ENCODE measurements at regions not wholly inside any gene's neighbourhood (a gene's known extent, or its start where the extent isn't known, plus 50 kb on each side); places are given as distances from the start of the nearest gene placed in this dataset.

DNA sequence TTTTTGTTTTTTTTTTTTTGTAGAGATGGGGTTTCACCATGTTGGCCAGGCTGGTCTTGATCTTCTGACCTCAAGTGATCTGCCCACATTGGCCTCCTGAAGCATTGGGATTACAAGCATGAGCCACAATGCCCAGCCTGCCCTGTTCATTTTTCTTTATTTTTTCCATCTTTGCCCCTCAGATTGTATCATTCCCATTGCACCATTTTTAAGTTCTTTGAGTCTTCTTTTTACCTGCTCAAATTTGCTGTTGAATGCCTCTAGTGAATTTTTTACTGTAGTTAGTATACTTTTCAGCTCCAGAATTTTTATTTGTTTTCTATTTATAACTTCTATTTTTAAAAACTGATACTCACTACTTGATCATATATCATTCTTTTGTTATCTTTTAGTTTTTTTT, 101.4 kb upstream of the SLC4A10 start:
- DNase-seq (ENCODE audit: low read depth), result no peak
- TF ChIP-seq, protein P1, sequence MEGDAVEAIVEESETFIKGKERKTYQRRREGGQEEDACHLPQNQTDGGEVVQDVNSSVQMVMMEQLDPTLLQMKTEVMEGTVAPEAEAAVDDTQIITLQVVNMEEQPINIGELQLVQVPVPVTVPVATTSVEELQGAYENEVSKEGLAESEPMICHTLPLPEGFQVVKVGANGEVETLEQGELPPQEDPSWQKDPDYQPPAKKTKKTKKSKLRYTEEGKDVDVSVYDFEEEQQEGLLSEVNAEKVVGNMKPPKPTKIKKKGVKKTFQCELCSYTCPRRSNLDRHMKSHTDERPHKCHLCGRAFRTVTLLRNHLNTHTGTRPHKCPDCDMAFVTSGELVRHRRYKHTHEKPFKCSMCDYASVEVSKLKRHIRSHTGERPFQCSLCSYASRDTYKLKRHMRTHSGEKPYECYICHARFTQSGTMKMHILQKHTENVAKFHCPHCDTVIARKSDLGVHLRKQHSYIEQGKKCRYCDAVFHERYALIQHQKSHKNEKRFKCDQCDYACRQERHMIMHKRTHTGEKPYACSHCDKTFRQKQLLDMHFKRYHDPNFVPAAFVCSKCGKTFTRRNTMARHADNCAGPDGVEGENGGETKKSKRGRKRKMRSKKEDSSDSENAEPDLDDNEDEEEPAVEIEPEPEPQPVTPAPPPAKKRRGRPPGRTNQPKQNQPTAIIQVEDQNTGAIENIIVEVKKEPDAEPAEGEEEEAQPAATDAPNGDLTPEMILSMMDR (conservative IDR thresholded peaks at IDR 0.05; ENCODE audit: low read depth, low read length), result no peak
- H3K4me3 ChIP-seq (ENCODE audit: low read depth, low read length), result no peak overlapping the region

DNA sequence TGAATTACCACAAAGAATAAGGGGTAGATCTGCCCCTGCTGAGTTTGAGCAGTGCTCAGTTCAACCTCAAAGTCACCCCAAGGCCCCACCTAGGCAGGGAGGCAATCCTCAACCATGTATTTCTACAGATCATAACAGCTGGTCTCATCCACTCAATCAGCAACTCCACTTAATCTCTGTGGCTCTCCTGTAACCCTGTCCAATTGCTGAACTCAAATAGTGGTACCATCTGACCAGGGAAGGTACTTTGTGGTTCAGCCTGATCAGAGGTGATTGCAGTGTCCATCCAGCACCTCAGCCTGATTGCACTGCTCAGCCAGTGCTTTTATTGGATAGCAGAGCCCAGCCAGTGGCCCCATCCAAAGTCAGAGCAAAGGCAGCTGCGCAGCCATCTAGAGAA, 91.0 kb upstream of the SLC4A10 start:
- TF ChIP-seq, protein P1 (conservative IDR thresholded peaks at IDR 0.05; ENCODE audit: low read depth, low read length), result no peak
- no peak overlapping the region for H3K4me3 ChIP-seq (ENCODE audit: low read depth, low read length)
- DNase-seq (ENCODE audit: low read depth), result no peak

DNA sequence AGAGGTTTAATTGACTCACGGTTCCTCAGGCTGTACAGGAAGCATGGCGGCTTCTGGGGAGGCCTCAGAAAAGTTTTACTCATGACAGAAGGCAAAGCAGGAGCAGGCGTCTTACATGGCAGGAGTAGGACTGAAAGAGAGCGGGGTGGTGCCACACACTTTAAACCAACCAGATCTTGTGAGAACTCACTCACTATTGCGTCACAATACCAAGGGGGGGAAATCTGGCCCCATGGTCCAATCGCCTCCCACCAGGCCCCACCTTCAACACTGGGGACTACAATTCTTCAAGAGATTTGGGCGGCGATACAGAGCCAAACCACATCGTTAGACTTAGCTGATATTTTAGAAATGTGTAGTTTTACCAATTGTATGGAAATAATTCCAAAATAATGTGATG, 77.6 kb upstream of the SLC4A10 start:
- no peak for DNase-seq (ENCODE audit: low read depth)
- no peak overlapping the region for H3K4me3 ChIP-seq (ENCODE audit: low read depth, low read length)
- TF ChIP-seq, protein P1 (conservative IDR thresholded peaks at IDR 0.05; ENCODE audit: low read depth, low read length), result no peak

DNA sequence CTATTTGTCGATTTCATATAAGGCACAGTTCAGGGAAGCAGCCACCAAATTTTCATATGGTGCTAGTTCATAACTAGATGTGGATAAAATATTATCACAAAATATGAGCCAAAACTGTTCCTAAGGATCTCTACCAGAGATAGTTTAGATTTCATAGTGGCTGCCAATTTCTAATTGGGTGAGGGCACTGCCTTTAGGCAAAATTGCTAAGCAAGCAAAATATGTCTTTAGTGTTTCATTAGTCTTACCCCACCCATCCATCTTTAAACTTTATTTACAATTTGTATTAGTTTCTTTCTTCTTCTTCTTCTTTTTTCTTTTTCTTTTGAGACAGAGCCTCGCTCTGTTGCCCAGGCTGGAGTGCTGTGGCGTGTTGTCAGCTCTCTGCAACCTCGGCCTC, 77.1 kb upstream of the SLC4A10 start:
- no peak for DNase-seq (ENCODE audit: low read depth)
- H3K4me3 ChIP-seq (ENCODE audit: low read depth, low read length), result no peak overlapping the region
- TF ChIP-seq, protein P1 (conservative IDR thresholded peaks at IDR 0.05; ENCODE audit: low read depth, low read length), result no peak

DNA sequence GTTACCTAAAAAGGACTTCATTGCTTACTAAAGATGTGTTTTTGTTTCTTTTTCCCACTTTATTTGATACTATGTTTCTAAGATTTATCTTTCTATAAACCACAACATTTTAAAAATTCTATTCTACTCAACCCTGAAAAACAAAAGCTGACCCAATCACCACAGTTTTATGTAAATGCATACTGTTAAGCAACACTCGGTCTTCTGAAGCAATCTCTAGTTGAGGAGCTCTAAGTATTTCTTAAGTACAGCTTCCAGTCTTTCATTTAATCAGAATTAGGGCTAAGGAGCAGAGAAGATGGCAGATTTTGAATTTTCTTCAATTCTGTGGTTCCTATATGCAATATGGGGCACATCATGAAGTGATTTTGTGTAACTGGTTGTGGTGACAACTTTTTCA, 72.2 kb upstream of the SLC4A10 start:
- DNase-seq (ENCODE audit: low read depth), result no peak
- no peak overlapping the region for H3K4me3 ChIP-seq (ENCODE audit: low read depth, low read length)
- TF ChIP-seq, protein P1 (conservative IDR thresholded peaks at IDR 0.05; ENCODE audit: low read depth, low read length), result no peak

DNA sequence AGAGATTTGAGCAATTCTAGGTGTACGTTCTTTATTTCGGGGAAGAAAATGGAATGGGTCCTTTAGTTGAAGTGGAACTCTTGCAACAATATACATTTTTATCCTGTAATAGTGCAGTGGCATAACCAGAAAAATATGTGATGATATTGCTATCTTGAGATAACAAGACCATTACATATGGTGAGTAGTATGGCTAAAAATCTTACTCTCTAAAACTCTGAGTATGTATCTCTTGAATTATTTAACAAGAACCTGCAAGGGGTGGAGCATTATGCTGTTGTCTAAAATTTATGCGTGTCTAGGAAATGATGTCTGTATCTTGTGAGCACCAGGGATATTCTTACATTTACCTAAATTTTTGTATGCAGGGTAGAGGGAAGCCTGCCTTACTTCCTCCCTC, 68.4 kb upstream of the SLC4A10 start:
- H3K4me3 ChIP-seq (ENCODE audit: low read depth, low read length), result no peak overlapping the region
- TF ChIP-seq, protein P1 (conservative IDR thresholded peaks at IDR 0.05; ENCODE audit: low read depth, low read length), result no peak
- DNase-seq (ENCODE audit: low read depth), result no peak

DNA sequence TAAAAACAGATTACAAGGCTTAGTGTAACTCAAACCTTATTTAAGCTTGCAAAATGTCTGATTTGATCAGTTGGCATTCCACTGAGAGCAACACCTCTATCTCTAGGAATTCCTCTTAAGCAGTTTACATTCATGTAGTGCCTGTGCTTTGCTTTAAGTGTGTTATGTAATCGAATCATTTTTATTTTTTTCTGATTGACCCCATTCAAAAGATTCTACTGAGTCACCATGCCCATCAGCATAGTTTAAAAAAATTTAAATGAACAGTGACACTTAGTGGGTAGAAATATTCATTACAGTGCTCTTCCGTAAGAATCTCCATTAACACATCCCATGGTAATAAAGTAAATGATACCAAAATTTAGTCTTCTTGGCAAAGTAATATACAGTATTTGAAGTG, 67.8 kb upstream of the SLC4A10 start:
- peak; percentile 5 for DNase-seq (ENCODE audit: low read depth)
- no peak overlapping the region for H3K4me3 ChIP-seq (ENCODE audit: low read depth, low read length)
- TF ChIP-seq, protein P1 (conservative IDR thresholded peaks at IDR 0.05; ENCODE audit: low read depth, low read length), result no peak
